ENCODE measurements at regions not wholly inside any gene's neighbourhood (a gene's known extent, or its start where the extent isn't known, plus 50 kb on each side); places are given as distances from the start of the nearest gene placed in this dataset.

GRCh38 chrX:110449312-110449711 is 90.7 kb downstream of the RTL9 start:
- Histone ChIP-seq H3K9me3 (ENCODE audit: control insufficient read depth, low read depth, low read length) (no peaks in the 10 kb centered on the region), H4K8ac (replicated peaks; ENCODE audit: insufficient read length, low read depth, low read length) (no peak overlapping the region), H2BK15ac (ENCODE audit: low read depth, low read length) (no peak overlapping the region), H2BK120ac (ENCODE audit: low read depth, low read length, poor library complexity, severe bottlenecking) (no peak overlapping the region), H3K56ac (ENCODE audit: insufficient read length, low read depth, low read length) (no peak overlapping the region), H3K27ac (ENCODE audit: insufficient read length, low read depth, low read length) (no peak overlapping the region), H3K79me2 (ENCODE audit: insufficient read depth, low read length) (no peaks in the 10 kb centered on the region), H3K23me2 (ENCODE audit: insufficient read length, low read depth, low read length, poor library complexity, severe bottlenecking) (no peaks in the 10 kb centered on the region), H3K4me2 (ENCODE audit: insufficient read depth, insufficient read length, low read length) (no peak overlapping the region), H3K9ac (ENCODE audit: extremely low read depth, insufficient read length, low read length) (no peak overlapping the region), H3K23ac (ENCODE audit: insufficient read length, low read depth, low read length) (no peak overlapping the region), H2BK12ac (ENCODE audit: insufficient read length, low read depth, low read length) (no peak overlapping the region), H3K4ac (ENCODE audit: low read depth, low read length) (no peak overlapping the region), H4K20me1 (ENCODE audit: control insufficient read depth, insufficient read depth, insufficient read length) (no peaks in the 10 kb centered on the region), H3K79me1 (ENCODE audit: insufficient read depth, low read depth, low read length, poor library complexity, severe bottlenecking) (no peaks in the 10 kb centered on the region), H3K14ac (ENCODE audit: insufficient read depth, low read length) (no peak overlapping the region), H4K91ac (ENCODE audit: insufficient read length, low read depth, low read length) (no peak overlapping the region), H2AK5ac (ENCODE audit: insufficient read length, low read length) (no peak overlapping the region), H4K5ac (ENCODE audit: insufficient read length, low read depth, low read length) (no peak overlapping the region), H3T11ph (ENCODE audit: low read length) (no peak overlapping the region), H2AFZ (ENCODE audit: low read length) (no peak overlapping the region), H3K18ac (ENCODE audit: insufficient read length, low read depth, low read length) (no peak overlapping the region), H3K27me3 (ENCODE audit: insufficient read depth, low read length) (no peaks in the 10 kb centered on the region), H2BK20ac (ENCODE audit: low read depth, low read length, poor library complexity, severe bottlenecking) (no peak overlapping the region), H2BK5ac (ENCODE audit: insufficient read length, low read length) (no peak overlapping the region), H3K4me1 (ENCODE audit: insufficient read depth, low read length) (peaks cover 5% of the 10 kb centered on the region)
- Mint-ChIP-seq H3K9me3 (no peaks in the 10 kb centered on the region), H3K4me3 (no peak overlapping the region), H3K4me1 (peaks cover 24 to 31% of the 10 kb centered on the region in 2 experiments), H3K27ac (no peak overlapping the region), H3K27me3 (ENCODE audit: low read depth) (peaks cover 7% of the 10 kb centered on the region), H3K36me3 (ENCODE audit: insufficient read depth in 1 of 3, low read depth in 3 of 3) (no peaks in the 10 kb centered on the region; a peak in 1 of 7 replicates)
- no peak for DNase-seq
- TF ChIP-seq, protein P1, sequence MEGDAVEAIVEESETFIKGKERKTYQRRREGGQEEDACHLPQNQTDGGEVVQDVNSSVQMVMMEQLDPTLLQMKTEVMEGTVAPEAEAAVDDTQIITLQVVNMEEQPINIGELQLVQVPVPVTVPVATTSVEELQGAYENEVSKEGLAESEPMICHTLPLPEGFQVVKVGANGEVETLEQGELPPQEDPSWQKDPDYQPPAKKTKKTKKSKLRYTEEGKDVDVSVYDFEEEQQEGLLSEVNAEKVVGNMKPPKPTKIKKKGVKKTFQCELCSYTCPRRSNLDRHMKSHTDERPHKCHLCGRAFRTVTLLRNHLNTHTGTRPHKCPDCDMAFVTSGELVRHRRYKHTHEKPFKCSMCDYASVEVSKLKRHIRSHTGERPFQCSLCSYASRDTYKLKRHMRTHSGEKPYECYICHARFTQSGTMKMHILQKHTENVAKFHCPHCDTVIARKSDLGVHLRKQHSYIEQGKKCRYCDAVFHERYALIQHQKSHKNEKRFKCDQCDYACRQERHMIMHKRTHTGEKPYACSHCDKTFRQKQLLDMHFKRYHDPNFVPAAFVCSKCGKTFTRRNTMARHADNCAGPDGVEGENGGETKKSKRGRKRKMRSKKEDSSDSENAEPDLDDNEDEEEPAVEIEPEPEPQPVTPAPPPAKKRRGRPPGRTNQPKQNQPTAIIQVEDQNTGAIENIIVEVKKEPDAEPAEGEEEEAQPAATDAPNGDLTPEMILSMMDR (conservative IDR thresholded peaks at IDR 0.05) = no peak
- no CpG with 5 or more reads among the region's 2 CpGs for WGBS (ENCODE audit: extremely low coverage, insufficient read length, low lambda C conversion rate)

All from H9 (cell line).